ENCODE measurements at regions not wholly inside any gene's neighbourhood (a gene's known extent, or its start where the extent isn't known, plus 50 kb on each side); places are given as distances from the start of the nearest gene placed in this dataset.
A peak's percentile ranks its signal among the peaks of the same experiment; 100 is the strongest.

DNA sequence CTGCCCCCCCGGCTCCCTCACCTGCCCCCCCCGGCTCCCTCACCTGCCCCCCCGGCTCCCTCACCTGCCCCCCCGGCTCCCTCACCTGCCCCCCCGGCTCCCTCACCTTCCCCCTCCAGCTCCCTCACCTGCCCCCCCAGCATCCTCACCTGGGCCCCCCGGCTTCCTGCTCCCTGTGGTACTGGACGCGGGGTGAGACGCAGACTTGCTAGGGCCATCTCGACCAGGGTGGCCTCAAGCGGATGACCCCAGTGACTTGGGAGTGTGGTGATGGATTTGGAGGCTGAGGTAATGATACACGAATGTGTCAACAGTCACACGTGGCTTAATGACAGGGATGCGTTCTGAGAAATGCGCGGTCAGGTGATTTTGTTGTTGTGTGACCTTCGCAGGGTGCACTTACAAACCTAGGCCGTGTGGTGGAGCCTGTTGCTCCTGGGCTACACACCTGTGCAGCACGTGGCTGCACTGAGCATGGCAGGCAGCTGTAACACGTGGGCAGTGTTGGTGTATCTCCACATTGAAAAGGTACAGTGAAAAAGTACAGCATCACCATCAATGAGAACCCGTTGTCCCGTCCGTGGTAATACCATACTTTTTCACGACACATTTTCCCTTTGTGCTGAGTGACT lies 197.8 kb downstream of the TEX29 start:
- H3K23me2 ChIP-seq (ENCODE audit: insufficient read length, low read depth, low read length, poor library complexity, severe bottlenecking): no peaks in the 10 kb centered on the region
- H2BK120ac ChIP-seq (ENCODE audit: low read depth, low read length, poor library complexity, severe bottlenecking): no peak overlapping the region
- peak; percentile 57 for DNase-seq
- no peak overlapping the region for H3T11ph ChIP-seq (ENCODE audit: low read length)
- TF ChIP-seq, protein P1, sequence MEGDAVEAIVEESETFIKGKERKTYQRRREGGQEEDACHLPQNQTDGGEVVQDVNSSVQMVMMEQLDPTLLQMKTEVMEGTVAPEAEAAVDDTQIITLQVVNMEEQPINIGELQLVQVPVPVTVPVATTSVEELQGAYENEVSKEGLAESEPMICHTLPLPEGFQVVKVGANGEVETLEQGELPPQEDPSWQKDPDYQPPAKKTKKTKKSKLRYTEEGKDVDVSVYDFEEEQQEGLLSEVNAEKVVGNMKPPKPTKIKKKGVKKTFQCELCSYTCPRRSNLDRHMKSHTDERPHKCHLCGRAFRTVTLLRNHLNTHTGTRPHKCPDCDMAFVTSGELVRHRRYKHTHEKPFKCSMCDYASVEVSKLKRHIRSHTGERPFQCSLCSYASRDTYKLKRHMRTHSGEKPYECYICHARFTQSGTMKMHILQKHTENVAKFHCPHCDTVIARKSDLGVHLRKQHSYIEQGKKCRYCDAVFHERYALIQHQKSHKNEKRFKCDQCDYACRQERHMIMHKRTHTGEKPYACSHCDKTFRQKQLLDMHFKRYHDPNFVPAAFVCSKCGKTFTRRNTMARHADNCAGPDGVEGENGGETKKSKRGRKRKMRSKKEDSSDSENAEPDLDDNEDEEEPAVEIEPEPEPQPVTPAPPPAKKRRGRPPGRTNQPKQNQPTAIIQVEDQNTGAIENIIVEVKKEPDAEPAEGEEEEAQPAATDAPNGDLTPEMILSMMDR (conservative IDR thresholded peaks at IDR 0.05): peak; percentile 46; the same call in 2 of the 3 replicates
- no peaks in the 10 kb centered on the region for H3K79me1 ChIP-seq (ENCODE audit: insufficient read depth, low read depth, low read length, poor library complexity, severe bottlenecking)
- Mint-ChIP-seq H3K4me1 (peaks cover 0 to 3% of the 10 kb centered on the region in 2 experiments; a peak in 1 of 4 replicates), H3K4me3 (no peak overlapping the region), H3K36me3 (ENCODE audit: insufficient read depth in 1 of 3, low read depth in 3 of 3) (peaks cover 0 to 2% (median 0%) of the 10 kb centered on the region in 3 experiments; a peak in 1 of 7 replicates), H3K27ac (no peak overlapping the region), H3K27me3 (ENCODE audit: low read depth) (peaks cover 19% of the 10 kb centered on the region), H3K9me3 (no peaks in the 10 kb centered on the region; a peak in 1 of 5 replicates)
- no peak overlapping the region for H2BK15ac ChIP-seq (ENCODE audit: low read depth, low read length)
- no peak overlapping the region for H3K56ac ChIP-seq (ENCODE audit: insufficient read length, low read depth, low read length)
- no peak overlapping the region for H2BK12ac ChIP-seq (ENCODE audit: insufficient read length, low read depth, low read length)
- H3K27me3 ChIP-seq (ENCODE audit: insufficient read depth, low read length): no peaks in the 10 kb centered on the region
- H2BK20ac ChIP-seq (ENCODE audit: low read depth, low read length, poor library complexity, severe bottlenecking): no peak overlapping the region
- no peak overlapping the region for H2BK5ac ChIP-seq (ENCODE audit: insufficient read length, low read length)
- H3K4me1 ChIP-seq (ENCODE audit: insufficient read depth, low read length): no peaks in the 10 kb centered on the region
- no peak overlapping the region for H4K5ac ChIP-seq (ENCODE audit: insufficient read length, low read depth, low read length)
- no peak overlapping the region; the same call in 1 of the 2 replicates for H3K14ac ChIP-seq (ENCODE audit: insufficient read depth, low read length)
- no CpG with 5 or more reads among the region's 24 CpGs for WGBS (ENCODE audit: extremely low coverage, insufficient read length, low lambda C conversion rate)
- no peak overlapping the region for H3K23ac ChIP-seq (ENCODE audit: insufficient read length, low read depth, low read length)
- H2AK5ac ChIP-seq (ENCODE audit: insufficient read length, low read length): no peak overlapping the region
- H3K79me2 ChIP-seq (ENCODE audit: insufficient read depth, low read length): no peaks in the 10 kb centered on the region
- no peak overlapping the region for H3K4me2 ChIP-seq (ENCODE audit: insufficient read depth, insufficient read length, low read length)
- no peaks in the 10 kb centered on the region for H4K20me1 ChIP-seq (ENCODE audit: control insufficient read depth, insufficient read depth, insufficient read length)
- no peak overlapping the region for H3K18ac ChIP-seq (ENCODE audit: insufficient read length, low read depth, low read length)
- no peak overlapping the region for H3K9ac ChIP-seq (ENCODE audit: extremely low read depth, insufficient read length, low read length)
- H4K91ac ChIP-seq (ENCODE audit: insufficient read length, low read depth, low read length): no peak overlapping the region
- H4K8ac ChIP-seq (replicated peaks; ENCODE audit: insufficient read length, low read depth, low read length): no peak overlapping the region
- no peaks in the 10 kb centered on the region for H3K9me3 ChIP-seq (ENCODE audit: control insufficient read depth, low read depth, low read length)
- H3K27ac ChIP-seq (ENCODE audit: insufficient read length, low read depth, low read length): no peak overlapping the region
- H3K4ac ChIP-seq (ENCODE audit: low read depth, low read length): no peak overlapping the region
- H2AFZ ChIP-seq (ENCODE audit: low read length): no peak overlapping the region
